Esophagus squamous epithelium (tissue), 5 donors: ENCODE measurements at regions not wholly inside any gene's neighbourhood (a gene's known extent, or its start where the extent isn't known, plus 50 kb on each side); places are given as distances from the start of the nearest gene placed in this dataset.

Experiments
- DNase-seq: peaks from one replicate; lab custom pipeline; 2025; lab: John Stamatoyannopoulos, UW
- H3K27ac ChIP-seq, 4 donors: fragments of 200-600 bp; sonication (generic); one replicate each; pipeline ENCODE4 v1.5.1; 2016 to 2019; ENCODE audit warnings: mild to moderate bottlenecking in 1 of 4
- H3K27me3 ChIP-seq, 4 donors: fragments of 200-600 bp; sonication (generic); 1 replicate in 3 of 4; 2 replicates in 1 of 4; pipeline versions ENCODE4 v1.5.1 to v1.6.0; 2017 to 2021; ENCODE audit warnings: antibody characterized with exemption in 1 of 4
- H3K36me3 ChIP-seq, 3 donors: fragments of 200-600 bp; sonication (generic); one replicate each; pipeline ENCODE4 v1.5.1; 2016 to 2019
- H3K4me1 ChIP-seq, 3 donors: fragments of 200-600 bp; sonication (generic); one replicate each; pipeline ENCODE4 v1.5.1; 2017 to 2019
- H3K4me3 ChIP-seq, 4 donors: fragments of 200-600 bp; sonication (generic); 1 replicate in 3 of 4; 2 replicates in 1 of 4; pipeline ENCODE4 v1.5.1; 2016 to 2019; ENCODE audit warnings: mild to moderate bottlenecking in 2 of 4, moderate library complexity in 1 of 4
- H3K9me3 ChIP-seq, 3 donors: fragments of 200-600 bp; sonication (generic); one replicate each; pipeline ENCODE4 v1.5.1; 2016 to 2019
- CTCF ChIP-seq, 6 experiments: fragments of 450-650 bp in 4 of 6; fragments of 200-600 bp in 2 of 6; sonication (generic) in 2 of 6; IDR thresholded peaks; one replicate each; pipeline ENCODE4 v1.5.1; 2016 to 2019; ENCODE audit warnings: antibody characterized with exemption in 6 of 6, mild to moderate bottlenecking in 4 of 6, moderate library complexity in 4 of 6
- POLR2A ChIP-seq, 4 donors: fragments of 450-650 bp; IDR thresholded peaks; one replicate each; pipeline ENCODE4 v1.6.1; 2017; ENCODE audit warnings: antibody characterized with exemption in 4 of 4, mild to moderate bottlenecking in 4 of 4, moderate library complexity in 3 of 4
- WGBS, 2 donors: methylation state at CpG; one replicate each; pipeline ENCODE4 v1.1.5; 2018; 5-methylcytosine and 5-hydroxymethylcytosine counted together
- intact Hi-C: fragments of 100-400 bp; cut with DNase I; formaldehyde crosslinking; loops from one replicate; pipeline ENCODE4 v1.15.0; 2022
- donor health status: DM: yes; HTN: yes; CAD: no.

DNA sequence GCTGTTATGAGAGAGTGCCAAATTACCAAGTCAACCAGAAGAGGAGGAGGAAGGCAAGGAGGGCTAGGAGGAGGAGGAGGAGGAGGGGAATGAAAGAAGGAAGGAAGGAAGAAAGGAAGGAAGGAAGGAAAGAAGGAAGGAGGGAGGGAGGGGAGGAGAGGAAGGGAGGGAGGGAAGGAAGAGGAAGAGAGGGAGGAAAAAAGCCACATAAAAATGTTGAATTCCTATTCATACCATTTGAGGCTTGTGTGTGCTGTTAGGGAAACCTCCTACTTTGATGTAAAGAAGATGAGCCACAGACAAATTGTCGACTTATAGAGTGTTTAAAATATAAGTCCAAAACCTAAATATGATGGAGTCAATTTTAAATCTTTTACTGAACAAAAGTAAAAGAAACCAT is 65.3 kb upstream of the MYLIP start:
- no peak overlapping the region for H3K27ac ChIP-seq
- WGBS, 2 donors: 76 to 87% methylated on average over 1 of the region's 1 CpG
- no peaks in the 10 kb centered on the region for H3K27me3 ChIP-seq
- no peak for TF ChIP-seq CTCF (IDR thresholded peaks at IDR 0.05)
- no peak for TF ChIP-seq POLR2A (IDR thresholded peaks at IDR 0.05)
- H3K36me3 ChIP-seq: no peaks in the 10 kb centered on the region
- no peak for DNase-seq
- H3K4me3 ChIP-seq: no peak overlapping the region
- peaks cover 0 to 13% (median 0%) of the 10 kb centered on the region in 3 donors for H3K4me1 ChIP-seq
- no peaks in the 10 kb centered on the region for H3K9me3 ChIP-seq
- intact Hi-C loops: no loop called here

DNA sequence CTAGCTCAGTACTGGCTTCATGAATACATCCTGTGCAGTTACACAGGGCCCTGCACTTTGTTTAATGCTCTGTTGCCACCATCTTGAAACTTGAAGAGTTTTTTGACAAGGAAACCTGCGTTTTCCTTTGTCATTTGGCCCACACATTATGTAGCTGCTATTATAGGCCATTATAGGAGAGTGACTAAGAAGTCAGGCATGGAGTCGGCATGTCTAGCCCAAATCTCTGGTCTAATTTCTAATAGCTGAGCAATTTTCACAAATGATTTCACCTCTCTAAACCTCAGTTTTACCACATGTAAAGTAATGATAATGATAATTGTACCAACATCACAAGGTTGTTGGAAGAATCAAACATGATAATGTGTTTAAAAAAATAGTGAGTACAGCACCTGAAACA is 67.1 kb upstream of the MYLIP start:
- Histone ChIP-seq H3K27ac (no peak overlapping the region), H3K36me3 (no peaks in the 10 kb centered on the region), H3K4me1 (peaks cover 0 to under 1% (median 0%) of the 10 kb centered on the region in 3 donors), H3K4me3 (no peak overlapping the region), H3K9me3 (no peaks in the 10 kb centered on the region), H3K27me3 (no peaks in the 10 kb centered on the region)
- DNase-seq: no peak
- intact Hi-C loops: no loop called here
- WGBS, 2 donors: 70 to 73% methylated on average over 2 of the region's 2 CpGs
- no peak for TF ChIP-seq CTCF (IDR thresholded peaks at IDR 0.05)
- no peak for TF ChIP-seq POLR2A (IDR thresholded peaks at IDR 0.05)

GRCh38 chr6:16060039-16060438 is 68.8 kb upstream of the MYLIP start:
- TF ChIP-seq CTCF (IDR thresholded peaks at IDR 0.05) (no peak), POLR2A (IDR thresholded peaks at IDR 0.05) (no peak)
- no peaks in the 10 kb centered on the region for H3K27me3 ChIP-seq
- H3K36me3 ChIP-seq: no peaks in the 10 kb centered on the region
- H3K9me3 ChIP-seq: no peaks in the 10 kb centered on the region
- WGBS, 2 donors: 20 to 67% methylated on average over 1 to 3 of the region's 3 CpGs
- no peak for DNase-seq
- H3K4me3 ChIP-seq: no peak overlapping the region
- no peaks in the 10 kb centered on the region for H3K4me1 ChIP-seq
- H3K27ac ChIP-seq: no peak overlapping the region
- intact Hi-C loops: no loop called here

GRCh38 chr6:16059496-16059895 is 69.4 kb upstream of the MYLIP start:
- intact Hi-C loops: no loop called here
- TF ChIP-seq CTCF (IDR thresholded peaks at IDR 0.05) (no peak), POLR2A (IDR thresholded peaks at IDR 0.05) (no peak)
- Histone ChIP-seq H3K9me3 (no peaks in the 10 kb centered on the region), H3K27ac (no peak overlapping the region), H3K36me3 (no peaks in the 10 kb centered on the region), H3K4me3 (no peak overlapping the region), H3K27me3 (no peaks in the 10 kb centered on the region), H3K4me1 (no peaks in the 10 kb centered on the region)
- DNase-seq: no peak
- WGBS, 2 donors: 49 to 51% methylated on average over 7 of the region's 7 CpGs

DNA sequence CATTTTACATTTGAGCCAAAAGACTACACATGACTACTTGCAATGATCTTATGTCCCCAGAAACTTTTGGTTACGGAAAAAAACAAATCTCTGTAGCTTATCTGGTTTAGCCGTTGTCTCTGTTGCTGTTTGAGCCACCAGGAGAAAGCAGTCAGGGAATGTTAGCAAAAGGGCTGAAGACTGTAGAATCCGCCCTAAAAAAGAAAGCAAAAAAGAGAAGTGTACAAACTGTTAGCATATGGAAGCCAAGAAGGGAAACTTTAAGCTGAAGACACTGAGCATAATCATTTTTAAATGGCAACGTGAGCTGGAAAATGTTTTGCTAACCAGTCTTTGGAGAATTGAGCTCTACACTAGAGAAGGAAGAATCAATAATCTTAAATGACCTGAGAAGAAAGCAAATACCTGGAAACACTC is 69.9 kb upstream of the MYLIP start:
- WGBS, 2 donors: 81 to 94% methylated on average over 4 of the region's 4 CpGs
- DNase-seq: no peak

More for the DNA sequence above, 69.9 kb upstream of the MYLIP start:
- TF ChIP-seq POLR2A (IDR thresholded peaks at IDR 0.05) (no peak), CTCF (IDR thresholded peaks at IDR 0.05) (no peak)
- Histone ChIP-seq H3K36me3 (no peaks in the 10 kb centered on the region), H3K27me3 (no peaks in the 10 kb centered on the region), H3K27ac (no peak overlapping the region), H3K4me3 (no peak overlapping the region), H3K4me1 (no peaks in the 10 kb centered on the region), H3K9me3 (no peaks in the 10 kb centered on the region)
- intact Hi-C loops: no loop called here
